GM12878 (cell line): ENCODE measurements at regions not wholly inside any gene's neighbourhood (a gene's known extent, or its start where the extent isn't known, plus 50 kb on each side); places are given as distances from the start of the nearest gene placed in this dataset.

Experiments
- ATAC-seq: fragments of 200-7000 bp; cut with Tn5 transposase; 3 replicates; pipeline ENCODE4 v1.9.1; 2020; ENCODE audit warnings: mild to moderate bottlenecking, moderate library complexity
- BruUV-seq: library from RNA; stranded (reverse); fragments of 400-500 nt; replicated peaks from 2 replicates; lab custom pipeline; 2021; lab: Mats Ljungman, UMichigan
- CTCF ChIA-PET: fragments of 300-600 bp; sonication (Branson Sonifier 250); formaldehyde crosslinking; extraction: SDS; loops from one replicate; lab custom pipeline; 2021; ENCODE audit warnings: inconsistent platforms; lab: Yijun Ruan, JAX
- POLR2A ChIA-PET: fragments of 350-600 bp; formaldehyde crosslinking; extraction: SDS; loops from one replicate; lab custom pipeline; 2021; ENCODE audit warnings: inconsistent platforms; lab: Charles Lee
- RAD21 ChIA-PET: fragments of 300-600 bp; sonication (Branson Sonifier 250); formaldehyde crosslinking; loops from one replicate; lab custom pipeline; 2023; ENCODE audit warnings: antibody characterized with exemption; ENCODE audit not compliant: unreplicated experiment; lab: Charles Lee
- SMC1A ChIA-PET: fragments of 300-600 bp; sonication (Branson Sonifier 250); formaldehyde crosslinking; loops from one replicate; lab custom pipeline; 2023; ENCODE audit not compliant: unreplicated experiment, uncharacterized antibody; lab: Charles Lee
- DNase-seq: peaks from one replicate; pipeline ENCODE4 v3.0.0-alpha.2; 2011; ENCODE audit warnings: low read depth, low spot score
- FAIRE-seq: peaks from 3 replicates; lab custom pipeline; 2011; peaks lifted over from hg19 to GRCh38; lab: Jason Lieb, UNC
- H2AFZ ChIP-seq: 2 replicates; pipeline ENCODE4 v1.6.0; 2011; ENCODE audit warnings: low read depth, low read length, control low read depth; ENCODE audit not compliant: control insufficient read depth
- H3K27ac ChIP-seq: 2 replicates; pipeline ENCODE4 v1.5.1; 2011; ENCODE audit warnings: control low read depth; ENCODE audit not compliant: control insufficient read depth, insufficient read depth
- H3K27me3 ChIP-seq, 2 experiments: replicated peaks in 1 of 2; 2 replicates each; pipeline versions ENCODE4 v1.6.0 to v1.6.1; 2011; ENCODE audit warnings: low read length in 1 of 2; ENCODE audit not compliant: control insufficient read depth in 2 of 2, insufficient read depth in 2 of 2
- H3K36me3 ChIP-seq, 2 experiments: 2 replicates each; pipeline ENCODE4 v1.5.1; 2011; ENCODE audit warnings: low read length in 1 of 2; ENCODE audit not compliant: control insufficient read depth in 2 of 2, insufficient read depth in 2 of 2
- H3K4me1 ChIP-seq: 2 replicates; pipeline ENCODE4 v1.6.1; 2011; ENCODE audit warnings: mild to moderate bottlenecking, low read length, moderate library complexity, mixed read lengths; ENCODE audit not compliant: control insufficient read depth, insufficient read depth
- H3K4me2 ChIP-seq: 2 replicates; pipeline ENCODE4 v1.6.0; 2011; ENCODE audit warnings: control low read depth; ENCODE audit not compliant: control insufficient read depth, insufficient read depth
- H3K4me3 ChIP-seq: fragments of 200-600 bp; sonication (generic); 2 replicates; pipeline ENCODE4 v1.5.1; 2016
- H3K79me2 ChIP-seq: 2 replicates; pipeline ENCODE4 v1.6.0; 2011; ENCODE audit warnings: low read length; ENCODE audit not compliant: control insufficient read depth, insufficient read depth
- H3K9ac ChIP-seq: 2 replicates; pipeline ENCODE4 v1.8.0; 2011; ENCODE audit warnings: low read length, control low read depth, mixed read lengths; ENCODE audit not compliant: control insufficient read depth, insufficient read depth
- H3K9me3 ChIP-seq: replicated peaks from 3 replicates; pipeline ENCODE4 v1.5.1; 2011; ENCODE audit warnings: mild to moderate bottlenecking, low read length; ENCODE audit not compliant: control insufficient read depth, insufficient read depth
- H4K20me1 ChIP-seq: 2 replicates; pipeline ENCODE4 v1.6.0; 2011; ENCODE audit not compliant: control insufficient read depth, insufficient read depth
- BCL11A ChIP-seq: IDR thresholded peaks from 2 replicates; pipeline ENCODE4 v1.6.1; 2011; ENCODE audit warnings: low read depth, low read length
- BCL3 ChIP-seq: IDR thresholded peaks from 2 replicates; pipeline ENCODE4 v1.6.1; 2011; ENCODE audit warnings: borderline replicate concordance, low read depth, mild to moderate bottlenecking, moderate library complexity, low read length; ENCODE audit not compliant: insufficient read depth, poor library complexity, severe bottlenecking
- E2F8 ChIP-seq: fragments of 450-650 bp; IDR thresholded peaks from 2 replicates; pipeline ENCODE4 v1.6.1; 2018; ENCODE audit warnings: mild to moderate bottlenecking, low read depth, moderate library complexity; ENCODE audit not compliant: partially characterized antibody
- EED ChIP-seq: sonication (generic); IDR thresholded peaks from 2 replicates; pipeline ENCODE4 v1.6.1; 2016; ENCODE audit warnings: antibody characterized with exemption, low read depth
- EP300 ChIP-seq, 2 experiments: fragments of 150-350 bp in 1 of 2; IDR thresholded peaks; 2 replicates each; pipeline ENCODE4 v1.6.1; 2011 to 2012; ENCODE audit warnings: low read depth in 2 of 2, low read length in 2 of 2, borderline replicate concordance in 1 of 2, improper control_type of control experiment in 1 of 2, inconsistent platforms in 1 of 2; ENCODE audit not compliant: control insufficient read depth in 1 of 2
- FOS ChIP-seq: IDR thresholded peaks from 3 replicates; pipeline ENCODE4 v1.6.1; 2011; ENCODE audit warnings: borderline replicate concordance; ENCODE audit not compliant: insufficient read length; ENCODE audit errors: extremely low read depth
- JUND ChIP-seq: IDR thresholded peaks from 2 replicates; pipeline ENCODE4 v1.6.1; 2012; ENCODE audit warnings: low read depth, mild to moderate bottlenecking, low read length, improper control_type of control experiment, moderate library complexity
- LARP7 ChIP-seq: fragments of 450-650 bp; IDR thresholded peaks from 2 replicates; pipeline ENCODE4 v1.6.1; 2017; ENCODE audit warnings: mild to moderate bottlenecking
- MEF2A ChIP-seq: IDR thresholded peaks from 2 replicates; pipeline ENCODE4 v1.6.1; 2011; ENCODE audit warnings: low read depth, mild to moderate bottlenecking, low read length, moderate library complexity; ENCODE audit not compliant: insufficient read depth
- NFXL1 ChIP-seq: fragments of 450-650 bp; IDR thresholded peaks from 2 replicates; pipeline ENCODE4 v1.6.1; 2017; ENCODE audit warnings: antibody characterized with exemption, mild to moderate bottlenecking, borderline replicate concordance
- NR2C2 ChIP-seq: IDR thresholded peaks from 2 replicates; pipeline ENCODE4 v1.6.1; 2011; ENCODE audit warnings: borderline replicate concordance, low read depth; ENCODE audit not compliant: control insufficient read depth, insufficient read length
- PAX8 ChIP-seq: fragments of 450-650 bp; IDR thresholded peaks from 2 replicates; pipeline ENCODE4 v1.6.1; 2017; ENCODE audit warnings: mild to moderate bottlenecking, moderate library complexity
- PBX3 ChIP-seq: IDR thresholded peaks from 2 replicates; pipeline ENCODE4 v1.6.1; 2011; ENCODE audit warnings: mild to moderate bottlenecking, low read depth, low read length, moderate library complexity; ENCODE audit not compliant: insufficient replicate concordance
- POLR2AphosphoS2 ChIP-seq: IDR thresholded peaks from 2 replicates; pipeline ENCODE4 v1.6.1; 2011; ENCODE audit warnings: low read depth, mild to moderate bottlenecking, low read length, improper control_type of control experiment, moderate library complexity
- POLR2AphosphoS5 ChIP-seq: IDR thresholded peaks from 2 replicates; pipeline ENCODE4 v1.6.1; 2011; ENCODE audit warnings: mild to moderate bottlenecking, low read length, inconsistent platforms
- SMAD1 ChIP-seq: fragments of 450-650 bp; IDR thresholded peaks from 2 replicates; pipeline ENCODE4 v1.6.1; 2018; ENCODE audit warnings: mild to moderate bottlenecking, low read depth; ENCODE audit not compliant: partially characterized antibody
- STAT1 ChIP-seq: fragments of 450-650 bp; conservative IDR thresholded peaks from 2 replicates; pipeline ENCODE4 v1.6.1; 2014; ENCODE audit warnings: antibody characterized with exemption, mild to moderate bottlenecking
- STAT3 ChIP-seq: IDR thresholded peaks from 2 replicates; pipeline ENCODE4 v1.6.1; 2011; ENCODE audit warnings: low read depth, low read length, improper control_type of control experiment
- TAF1 ChIP-seq: IDR thresholded peaks from 2 replicates; pipeline ENCODE4 v1.6.1; 2011; ENCODE audit warnings: mild to moderate bottlenecking, low read depth, low read length, borderline replicate concordance
- ZBED1 ChIP-seq: IDR thresholded peaks from 2 replicates; pipeline ENCODE4 v1.6.1; 2016; ENCODE audit warnings: borderline replicate concordance
- WGBS: methylation state at CpG from one replicate; pipeline ENCODE4 v1.1.6; 2016; ENCODE audit warnings: low lambda C conversion rate; ENCODE audit not compliant: insufficient replicate concordance, insufficient coverage; ENCODE audit errors: missing lambda C conversion rate; 5-methylcytosine and 5-hydroxymethylcytosine counted together
- in situ Hi-C: fragments of 300-500 bp; cut with MboI; formaldehyde crosslinking; loops from 9 replicates; pipeline ENCODE4 v1.14.3; 2018; ENCODE audit warnings: mixed read lengths
- intact Hi-C: fragments of 100-400 bp; cut with micrococcal nuclease; formaldehyde crosslinking; loops from one replicate; pipeline ENCODE4 v1.14.2; 2022; ENCODE audit not compliant: unreplicated experiment

GRCh38 chr5:106258591-106259125, 1412.1 kb downstream of the EFNA5 start (continued):
- TF ChIP-seq E2F8 = no peak
- no peak for TF ChIP-seq BCL11A
- TF ChIP-seq TAF1 = no peak
- TF ChIP-seq JUND = no peak
- no peak for TF ChIP-seq PAX8
- no peak for TF ChIP-seq EP300 (IDR thresholded peaks at IDR 0.05; ENCODE audit: borderline replicate concordance in 1 of 2, control insufficient read depth in 1 of 2, low read depth in 2 of 2, low read length in 2 of 2)
- no peak for TF ChIP-seq NFXL1
- TF ChIP-seq POLR2AphosphoS2 = no peak
- no peak for TF ChIP-seq LARP7

GRCh38 chr5:106254784-106255183, 1416.0 kb downstream of the EFNA5 start:
- Histone ChIP-seq H3K9ac (no peak overlapping the region), H4K20me1 (no peaks in the 10 kb centered on the region), H3K4me1 (no peaks in the 10 kb centered on the region), H3K4me2 (no peak overlapping the region), H3K79me2 (no peaks in the 10 kb centered on the region), H3K27ac (no peak overlapping the region), H3K36me3 (no peaks in the 10 kb centered on the region), H2AFZ (no peak overlapping the region), H3K27me3 (no peaks in the 10 kb centered on the region), H3K9me3 (no peaks in the 10 kb centered on the region), H3K4me3 (no peak overlapping the region)
- intact Hi-C loops = no loop called here
- ChIA-PET POLR2A (no interaction called here), CTCF (no interaction called here), SMC1A (no interaction called here), RAD21 (no interaction called here)
- ATAC-seq (no peak), FAIRE-seq (no peak), DNase-seq (no peak)
- BruUV-seq = no TSS peak
- 0% methylated on average over 1 of the region's 1 CpG for WGBS
- in situ Hi-C loops = no loop called here
- TF ChIP-seq POLR2AphosphoS5 (no peak), STAT3 (no peak), MEF2A (no peak), BCL3 (no peak), NR2C2 (no peak), SMAD1 (no peak), FOS (no peak), STAT1 (no peak), EED (no peak), ZBED1 (no peak), PBX3 (no peak)
